ENCODE measurements at regions not wholly inside any gene's neighbourhood (a gene's known extent, or its start where the extent isn't known, plus 50 kb on each side); places are given as distances from the start of the nearest gene placed in this dataset.

DNA sequence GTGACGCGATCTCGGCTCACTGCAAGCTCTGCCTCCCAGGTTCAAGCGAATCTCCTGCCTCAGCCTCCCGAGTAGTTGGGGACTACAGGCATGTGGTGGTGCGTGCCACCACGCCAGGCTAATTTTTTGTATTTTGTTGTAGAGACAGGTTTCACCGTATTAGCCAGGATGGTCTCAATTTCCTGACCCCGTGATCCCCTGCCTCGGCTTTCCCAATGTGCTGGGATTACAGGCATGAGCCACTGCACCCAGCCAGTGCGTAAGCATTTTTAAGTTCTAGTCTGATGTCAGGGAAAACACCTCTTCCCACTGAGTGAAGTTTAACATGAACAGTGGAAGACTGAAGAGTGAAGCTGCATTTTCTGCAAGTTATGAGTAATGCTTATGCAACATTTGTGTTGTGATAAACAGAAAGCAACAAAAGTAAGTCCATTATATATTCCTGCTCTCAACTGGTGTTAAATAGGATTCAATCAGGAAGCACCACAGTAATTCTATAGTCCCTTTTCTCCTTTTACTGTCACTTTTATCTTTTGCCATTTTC lies 1219.8 kb upstream of the RAG2 start:
- Histone ChIP-seq H3K4me3 (no peak overlapping the region), H3K36me3 (replicated peaks) (no peaks in the 10 kb centered on the region), H3K9me3 (no peaks in the 10 kb centered on the region), H3K4me1 (peaks cover 4% of the 10 kb centered on the region; the same call in 1 of the 2 replicates), H3K27me3 (ENCODE audit: low read depth) (no peaks in the 10 kb centered on the region)
- in situ Hi-C loops (cut with MboI; ENCODE audit: low sequenced_read_pairs): no loop called here
- DNase-seq (ENCODE audit: low spot score in 2 of 2): no peak

DNA sequence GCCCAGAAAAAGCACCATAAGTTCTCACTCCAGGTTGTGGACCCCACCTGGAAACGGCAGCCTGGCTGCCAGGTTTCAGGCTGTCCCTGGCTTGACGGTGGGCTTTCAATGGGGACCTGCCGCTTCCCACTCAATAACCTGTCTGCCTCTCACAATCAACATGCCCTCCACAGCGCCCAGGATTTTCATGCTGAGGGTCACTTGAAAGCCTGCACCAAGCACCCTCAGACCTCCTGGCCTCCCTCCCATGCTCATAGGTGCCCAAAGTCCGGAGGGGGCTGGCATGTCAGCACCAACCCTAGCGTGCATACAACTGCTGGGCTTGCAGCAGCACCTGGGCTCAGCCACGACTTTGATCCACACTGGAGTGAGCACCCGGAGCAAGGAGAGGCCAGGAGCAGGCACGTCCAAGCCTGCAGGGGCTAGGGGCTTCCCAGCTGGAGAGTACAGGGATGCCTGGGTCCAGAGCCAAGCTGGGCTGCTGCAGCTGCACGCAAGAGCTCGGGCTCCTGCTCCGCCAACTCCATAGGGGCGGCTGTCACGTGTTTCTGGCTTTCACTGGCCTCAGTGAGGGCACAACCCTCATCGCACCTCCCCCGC lies 1214.3 kb upstream of the RAG2 start:
- Histone ChIP-seq H3K4me3 (no peak overlapping the region), H3K4me1 (peaks cover 4% of the 10 kb centered on the region; the same call in 1 of the 2 replicates), H3K36me3 (replicated peaks) (no peaks in the 10 kb centered on the region), H3K9me3 (no peaks in the 10 kb centered on the region), H3K27me3 (ENCODE audit: low read depth) (no peaks in the 10 kb centered on the region)
- DNase-seq (ENCODE audit: low spot score in 2 of 2): no peak
- in situ Hi-C loops (cut with MboI; ENCODE audit: low sequenced_read_pairs): no loop called here

DNA sequence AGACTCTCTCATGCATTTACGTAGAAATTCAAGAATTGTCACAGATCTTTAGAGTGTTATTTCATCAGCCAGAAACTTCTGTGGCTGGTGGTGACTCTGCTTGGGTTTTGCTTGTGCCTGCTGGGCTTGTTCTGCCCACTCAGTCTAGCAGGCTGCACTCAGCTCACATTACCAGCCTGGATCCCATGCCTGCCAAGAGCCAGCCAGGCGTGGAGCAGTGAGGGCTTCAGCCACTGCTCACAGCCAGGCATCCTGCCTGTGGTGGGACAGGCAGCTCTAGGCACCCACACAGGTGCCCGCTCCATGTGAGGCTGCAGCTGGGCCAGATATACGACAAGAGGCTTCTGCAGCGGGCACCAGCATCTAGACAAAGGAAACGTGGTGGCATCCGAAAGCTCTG lies 1213.3 kb upstream of the RAG2 start:
- in situ Hi-C loops (cut with MboI; ENCODE audit: low sequenced_read_pairs): no loop called here
- peaks cover 4% of the 10 kb centered on the region; the same call in 1 of the 2 replicates for H3K4me1 ChIP-seq
- no peak for DNase-seq (ENCODE audit: low spot score in 2 of 2)

DNA sequence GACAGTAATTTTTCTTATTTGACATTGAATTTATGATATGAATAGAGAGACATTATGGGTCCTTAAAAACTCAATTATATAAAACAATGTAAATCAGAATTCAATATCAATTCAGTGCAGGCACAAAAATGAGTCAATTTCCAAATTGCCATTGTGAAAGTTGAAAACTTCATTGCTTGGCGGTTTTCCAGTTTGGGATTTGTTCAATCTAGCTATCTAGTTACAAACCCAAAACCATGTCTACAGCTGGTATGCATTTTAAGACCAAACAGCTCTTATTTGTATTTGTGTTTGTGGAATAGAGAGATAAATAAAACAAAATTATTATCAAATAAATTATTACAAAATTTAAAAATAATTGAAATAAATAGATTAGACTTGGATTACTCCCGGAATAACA lies 1206.6 kb upstream of the RAG2 start:
- in situ Hi-C loops (cut with MboI; ENCODE audit: low sequenced_read_pairs): no loop called here
- Histone ChIP-seq H3K36me3 (replicated peaks) (no peaks in the 10 kb centered on the region), H3K27me3 (ENCODE audit: low read depth) (no peaks in the 10 kb centered on the region), H3K4me1 (no peaks in the 10 kb centered on the region), H3K4me3 (no peak overlapping the region), H3K9me3 (no peaks in the 10 kb centered on the region)
- DNase-seq (ENCODE audit: low spot score in 2 of 2): no peak

More for the DNA sequence above, 1213.3 kb upstream of the RAG2 start:
- H3K36me3 ChIP-seq (replicated peaks): no peaks in the 10 kb centered on the region
- H3K9me3 ChIP-seq: no peaks in the 10 kb centered on the region
- no peaks in the 10 kb centered on the region for H3K27me3 ChIP-seq (ENCODE audit: low read depth)
- H3K4me3 ChIP-seq: no peak overlapping the region

DNA sequence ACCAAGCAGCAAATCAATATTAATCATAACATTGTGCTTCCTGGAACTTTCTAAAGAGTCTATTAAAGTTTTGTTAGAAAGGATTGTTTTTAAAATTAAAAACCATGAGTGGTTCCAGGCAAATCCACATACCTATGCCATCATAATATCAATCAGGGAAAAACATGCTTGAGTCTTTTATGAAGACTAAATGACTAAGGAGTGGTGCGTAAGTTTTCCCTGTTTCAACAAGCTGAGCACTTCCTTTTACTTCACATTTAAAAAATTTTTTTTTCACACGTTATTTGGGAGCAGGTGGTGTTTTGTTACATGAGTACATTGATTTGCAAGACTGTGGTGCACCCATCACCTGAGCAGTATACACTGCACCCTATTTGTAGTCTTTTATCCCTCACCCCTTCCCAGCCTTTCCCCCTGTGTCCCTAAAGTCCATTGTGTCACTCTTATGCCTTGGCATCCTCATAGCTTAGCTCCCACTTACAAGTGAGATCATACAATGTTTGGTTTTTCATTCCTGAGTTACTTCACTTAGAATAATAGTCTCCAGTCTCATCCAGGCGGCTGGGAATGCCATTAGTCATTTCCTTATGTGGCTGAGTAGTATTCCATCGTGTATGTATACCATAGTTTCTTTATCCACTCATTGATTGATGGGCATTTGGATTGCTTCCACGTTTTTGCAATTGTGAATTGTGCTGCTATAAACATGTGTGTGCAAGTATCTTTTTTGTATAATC lies 1190.3 kb upstream of the RAG2 start:
- Histone ChIP-seq H3K9me3 (no peaks in the 10 kb centered on the region), H3K4me1 (no peaks in the 10 kb centered on the region), H3K36me3 (replicated peaks) (no peaks in the 10 kb centered on the region), H3K4me3 (no peak overlapping the region), H3K27me3 (ENCODE audit: low read depth) (no peaks in the 10 kb centered on the region)
- DNase-seq (ENCODE audit: low spot score in 2 of 2): no peak
- in situ Hi-C loops (cut with MboI; ENCODE audit: low sequenced_read_pairs): no loop called here

DNA sequence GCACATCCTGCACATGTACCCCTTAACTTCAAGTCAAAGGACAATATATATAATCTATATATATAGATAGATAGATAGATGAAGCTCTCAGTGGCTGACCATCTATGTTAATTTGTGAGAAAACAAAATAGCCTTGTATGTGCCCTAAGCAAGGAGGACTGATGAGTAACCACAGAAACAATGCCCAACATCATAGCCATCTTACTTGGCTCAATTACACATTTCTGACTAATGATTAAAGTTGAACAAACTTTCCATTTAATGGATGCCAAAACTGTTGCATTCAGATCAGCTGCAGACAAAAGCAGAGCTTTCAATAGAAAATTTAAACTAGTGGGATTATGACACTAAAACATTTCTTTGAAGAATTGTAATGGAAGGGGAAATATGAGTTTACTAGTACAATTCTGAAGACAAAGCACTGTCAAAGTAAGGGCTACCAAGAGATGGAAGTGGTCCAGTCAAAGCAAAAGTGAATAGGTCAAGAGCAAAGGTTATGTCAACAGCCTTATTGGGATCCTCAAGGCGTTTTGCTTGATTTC lies 1188.2 kb upstream of the RAG2 start:
- no peaks in the 10 kb centered on the region for H3K27me3 ChIP-seq (ENCODE audit: low read depth)
- H3K4me1 ChIP-seq: no peaks in the 10 kb centered on the region
- no peaks in the 10 kb centered on the region; the same call in 1 of the 2 replicates for H3K9me3 ChIP-seq
- no peak for DNase-seq (ENCODE audit: low spot score in 2 of 2)
- H3K4me3 ChIP-seq: no peak overlapping the region
- H3K36me3 ChIP-seq (replicated peaks): no peaks in the 10 kb centered on the region
- in situ Hi-C loops (cut with MboI; ENCODE audit: low sequenced_read_pairs): no loop called here

DNA sequence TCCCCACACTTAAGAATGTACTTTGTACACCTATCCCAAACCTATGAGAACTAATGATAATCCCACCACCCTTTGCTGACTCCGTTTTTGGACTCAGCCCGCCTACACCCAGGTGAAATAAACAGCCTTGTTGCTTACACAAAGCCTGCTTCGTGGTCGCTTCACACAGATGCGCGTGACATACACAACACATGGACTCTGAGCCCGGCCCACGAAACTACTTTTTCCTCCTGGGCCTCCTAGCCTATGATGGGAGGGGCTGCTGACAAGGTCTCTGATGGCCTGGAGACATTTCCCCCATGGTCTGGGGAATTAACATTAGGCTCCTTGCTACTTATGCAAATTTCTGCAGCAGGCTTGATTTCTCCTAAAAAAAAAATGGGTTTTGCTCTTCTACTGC lies 1176.4 kb upstream of the RAG2 start:
- Histone ChIP-seq H3K36me3 (replicated peaks) (no peaks in the 10 kb centered on the region), H3K9me3 (no peaks in the 10 kb centered on the region), H3K4me1 (no peaks in the 10 kb centered on the region), H3K4me3 (no peak overlapping the region), H3K27me3 (ENCODE audit: low read depth) (no peaks in the 10 kb centered on the region)
- DNase-seq (ENCODE audit: low spot score in 2 of 2): no peak
- in situ Hi-C loops (cut with MboI; ENCODE audit: low sequenced_read_pairs): no loop called here

DNA sequence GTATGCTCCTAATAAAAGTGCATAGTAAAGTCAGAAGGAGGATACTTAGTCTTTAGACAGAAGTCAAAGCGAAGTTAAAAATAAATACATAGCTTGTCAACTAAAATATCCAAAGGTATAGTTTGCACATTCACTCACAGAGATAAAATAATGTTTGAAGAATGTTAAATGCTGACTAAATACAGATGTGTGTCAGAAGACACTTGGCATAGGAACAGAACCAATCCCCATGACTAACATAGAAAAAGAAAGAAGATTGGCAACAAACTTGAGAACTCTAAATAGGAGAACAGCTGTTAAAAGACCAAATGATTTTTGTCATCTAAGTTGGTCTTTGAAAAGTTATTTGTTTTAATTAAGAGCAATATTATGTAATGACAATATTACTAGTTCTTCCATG lies 1172.1 kb upstream of the RAG2 start:
- no peaks in the 10 kb centered on the region for H3K9me3 ChIP-seq
- no peaks in the 10 kb centered on the region for H3K27me3 ChIP-seq (ENCODE audit: low read depth)
- no peak overlapping the region for H3K4me3 ChIP-seq
- in situ Hi-C loops (cut with MboI; ENCODE audit: low sequenced_read_pairs): no loop called here
- H3K36me3 ChIP-seq (replicated peaks): no peaks in the 10 kb centered on the region
- DNase-seq (ENCODE audit: low spot score in 2 of 2): no peak
- H3K4me1 ChIP-seq: no peaks in the 10 kb centered on the region

DNA sequence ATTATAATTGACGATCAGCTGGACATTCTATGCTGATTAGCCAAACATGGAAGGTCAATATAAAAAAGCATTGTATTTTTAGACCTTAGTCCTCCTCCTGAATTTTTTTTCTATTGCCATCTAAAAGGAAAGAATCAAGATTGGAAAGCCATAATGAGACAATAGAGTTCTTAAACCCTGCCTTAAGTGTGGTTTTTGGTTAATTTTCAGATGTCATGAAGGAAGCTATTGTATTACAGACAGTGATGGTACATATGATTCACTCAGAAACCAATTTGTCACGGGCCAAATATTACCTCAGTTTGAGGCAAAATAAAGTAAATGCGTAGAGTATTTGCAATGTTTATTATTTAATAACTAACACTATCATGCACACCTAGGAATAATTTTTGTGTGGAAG lies 1164.0 kb upstream of the RAG2 start:
- Histone ChIP-seq H3K4me3 (no peak overlapping the region), H3K9me3 (no peaks in the 10 kb centered on the region), H3K4me1 (no peaks in the 10 kb centered on the region), H3K36me3 (replicated peaks) (no peaks in the 10 kb centered on the region), H3K27me3 (ENCODE audit: low read depth) (no peaks in the 10 kb centered on the region)
- DNase-seq (ENCODE audit: low spot score in 2 of 2): no peak
- in situ Hi-C loops (cut with MboI; ENCODE audit: low sequenced_read_pairs): no loop called here

DNA sequence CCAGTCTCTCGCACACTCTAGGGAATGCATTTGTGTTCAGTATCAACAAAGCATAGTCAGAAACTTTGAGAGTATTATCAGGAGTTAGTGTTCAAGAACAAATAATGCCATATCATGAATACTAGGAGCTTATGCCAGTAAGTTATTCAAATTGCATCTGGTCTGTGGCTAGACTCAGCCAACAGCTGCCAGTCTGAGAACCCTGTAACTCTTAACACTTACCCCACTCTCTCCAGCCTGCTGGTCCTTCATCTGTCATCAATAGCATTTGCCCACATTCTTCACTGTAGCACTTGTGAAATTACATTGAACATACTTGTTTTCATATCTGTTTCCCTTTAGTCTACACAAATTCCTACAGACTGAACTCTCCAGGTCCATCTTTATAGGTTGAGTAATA lies 1157.5 kb upstream of the RAG2 start:
- in situ Hi-C loops (cut with MboI; ENCODE audit: low sequenced_read_pairs): no loop called here
- H3K4me3 ChIP-seq: no peak overlapping the region
- H3K27me3 ChIP-seq (ENCODE audit: low read depth): no peaks in the 10 kb centered on the region
- H3K9me3 ChIP-seq: no peaks in the 10 kb centered on the region
- no peaks in the 10 kb centered on the region for H3K4me1 ChIP-seq
- H3K36me3 ChIP-seq (replicated peaks): no peaks in the 10 kb centered on the region
- DNase-seq (ENCODE audit: low spot score in 2 of 2): no peak

DNA sequence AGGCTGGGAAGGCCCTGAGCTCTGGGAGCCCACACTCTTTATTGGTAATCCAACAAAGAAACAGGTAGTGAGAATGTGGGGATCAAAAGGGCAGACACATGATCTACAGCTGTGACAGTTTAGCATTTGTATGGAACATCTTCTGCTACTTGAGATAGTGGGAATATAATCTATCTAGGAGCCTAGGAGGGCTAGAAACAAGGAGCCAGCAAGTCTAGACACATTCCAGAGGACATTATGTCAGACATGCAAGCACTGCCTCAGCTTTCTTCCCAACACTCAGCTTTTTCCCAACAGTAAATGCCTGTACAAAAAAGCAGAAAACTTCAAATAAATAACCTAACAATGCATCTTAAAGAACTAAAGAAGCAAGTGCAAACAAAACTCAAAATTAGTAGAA lies 1150.6 kb upstream of the RAG2 start:
- no peak for DNase-seq (ENCODE audit: low spot score in 2 of 2)
- H3K4me3 ChIP-seq: no peak overlapping the region
- no peaks in the 10 kb centered on the region for H3K9me3 ChIP-seq
- no peaks in the 10 kb centered on the region for H3K4me1 ChIP-seq
- H3K36me3 ChIP-seq (replicated peaks): no peaks in the 10 kb centered on the region
- H3K27me3 ChIP-seq (ENCODE audit: low read depth): no peaks in the 10 kb centered on the region
- in situ Hi-C loops (cut with MboI; ENCODE audit: low sequenced_read_pairs): no loop called here

DNA sequence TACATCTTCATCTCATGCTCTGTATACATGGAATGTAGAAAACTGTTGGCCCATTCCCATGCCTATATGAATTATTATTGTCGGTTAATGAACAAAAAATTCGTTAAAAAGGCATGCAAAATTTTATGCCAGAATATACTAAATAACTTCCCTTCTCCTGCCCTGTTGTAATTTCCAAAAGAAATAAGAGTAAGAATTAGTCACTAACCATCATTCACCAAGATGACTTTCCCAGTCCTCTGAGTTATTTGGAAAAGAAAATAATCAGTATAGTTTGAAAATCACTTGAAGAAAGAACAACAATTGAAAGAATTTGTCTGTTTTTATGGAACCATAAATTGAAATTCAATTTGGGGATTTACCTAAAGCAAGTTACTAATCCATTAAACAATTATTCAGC lies 1149.1 kb upstream of the RAG2 start:
- H3K9me3 ChIP-seq: no peaks in the 10 kb centered on the region
- no peaks in the 10 kb centered on the region for H3K36me3 ChIP-seq (replicated peaks)
- no peaks in the 10 kb centered on the region for H3K27me3 ChIP-seq (ENCODE audit: low read depth)
- H3K4me3 ChIP-seq: no peak overlapping the region
- DNase-seq (ENCODE audit: low spot score in 2 of 2): no peak
- no peaks in the 10 kb centered on the region for H3K4me1 ChIP-seq
- in situ Hi-C loops (cut with MboI; ENCODE audit: low sequenced_read_pairs): no loop called here

DNA sequence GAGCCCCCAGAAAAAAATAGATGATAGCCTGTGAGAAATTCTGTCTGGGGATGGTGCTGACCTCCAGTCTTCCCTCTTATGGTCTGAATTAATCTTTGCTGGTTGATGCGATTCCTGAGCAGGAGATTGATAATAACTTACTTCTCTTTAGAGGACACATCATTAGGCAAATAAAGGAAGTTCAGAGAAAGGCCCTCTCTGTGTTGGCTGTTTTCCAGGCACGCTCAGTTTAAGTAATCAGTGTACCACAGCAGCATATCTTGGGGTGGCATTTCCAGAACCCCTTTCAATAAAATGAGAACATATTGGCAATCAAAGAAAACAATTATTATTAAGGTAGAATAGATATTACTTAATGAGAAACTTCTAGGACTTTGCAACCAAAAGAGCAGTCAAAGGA lies 1129.3 kb upstream of the RAG2 start:
- DNase-seq (ENCODE audit: low spot score in 2 of 2): no peak
- H3K9me3 ChIP-seq: no peaks in the 10 kb centered on the region
- in situ Hi-C loops (cut with MboI; ENCODE audit: low sequenced_read_pairs): no loop called here
- no peaks in the 10 kb centered on the region for H3K36me3 ChIP-seq (replicated peaks)
- no peaks in the 10 kb centered on the region for H3K4me1 ChIP-seq
- no peak overlapping the region for H3K4me3 ChIP-seq
- H3K27me3 ChIP-seq (ENCODE audit: low read depth): no peaks in the 10 kb centered on the region

DNA sequence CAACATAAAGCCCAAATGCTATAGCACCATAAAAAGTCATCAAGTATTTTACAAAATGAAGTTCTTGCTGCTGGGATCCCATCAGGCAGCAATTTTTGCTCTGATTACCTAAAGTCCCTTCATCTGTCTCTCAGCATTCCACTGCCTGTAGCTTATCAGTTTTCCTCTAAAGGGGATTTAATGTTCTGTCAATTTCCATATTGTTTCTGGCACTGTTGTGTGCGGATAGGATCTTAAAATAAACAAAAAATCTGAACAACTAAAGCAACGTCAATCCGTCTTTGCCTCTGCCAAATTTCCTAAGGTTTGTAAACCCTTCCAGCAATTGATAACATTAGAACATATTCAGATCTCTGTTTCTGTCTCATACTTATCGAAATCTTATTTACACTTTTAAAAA lies 1126.3 kb upstream of the RAG2 start:
- in situ Hi-C loops (cut with MboI; ENCODE audit: low sequenced_read_pairs): no loop called here
- Histone ChIP-seq H3K36me3 (replicated peaks) (no peaks in the 10 kb centered on the region), H3K27me3 (ENCODE audit: low read depth) (no peaks in the 10 kb centered on the region), H3K4me3 (no peak overlapping the region), H3K9me3 (no peaks in the 10 kb centered on the region), H3K4me1 (no peaks in the 10 kb centered on the region)
- DNase-seq (ENCODE audit: low spot score in 2 of 2): no peak

All from HAP-1 (cell line).